Tibial nerve (tissue), 4 donors: ENCODE measurements at regions not wholly inside any gene's neighbourhood (a gene's known extent, or its start where the extent isn't known, plus 50 kb on each side); places are given as distances from the start of the nearest gene placed in this dataset.

Source experiments
- CTCF ChIP-seq, 5 experiments: fragments of 200-600 bp in 3 of 5; fragments of 450-650 bp in 2 of 5; sonication (generic) in 3 of 5; IDR thresholded peaks; one replicate each; pipeline ENCODE4 v1.5.1; 2016 to 2019; ENCODE audit warnings: antibody characterized with exemption in 5 of 5, mild to moderate bottlenecking in 3 of 5, moderate library complexity in 2 of 5
- EP300 ChIP-seq, 2 donors: sonication (generic); formaldehyde crosslinking; IDR thresholded peaks; one replicate each; pipeline ENCODE4 v1.6.1; 2017; ENCODE audit warnings: antibody characterized with exemption in 2 of 2, mild to moderate bottlenecking in 1 of 2
- POLR2A ChIP-seq, 2 donors: fragments of 450-650 bp; IDR thresholded peaks; one replicate each; pipeline ENCODE4 v1.6.1; 2017; ENCODE audit warnings: antibody characterized with exemption in 2 of 2, mild to moderate bottlenecking in 2 of 2, moderate library complexity in 2 of 2

- TF ChIP-seq CTCF (IDR thresholded peaks at IDR 0.05) (no peak), POLR2A (IDR thresholded peaks at IDR 0.05) (no peak), EP300 (IDR thresholded peaks at IDR 0.05) (no peak)
These were observed 245.7 kb upstream of the CSNK1A1L start for GRCh38 chr13:37351211-37351610.
